Inflammatory macrophage treated with lipopolysaccharide for 1 hour (primary cell): ENCODE measurements at regions not wholly inside any gene's neighbourhood (a gene's known extent, or its start where the extent isn't known, plus 50 kb on each side); places are given as distances from the start of the nearest gene placed in this dataset.
A peak's percentile ranks its signal among the peaks of the same experiment; 100 is the strongest.
"Not testable (repeated sequence)": the region's sequence is repeated elsewhere in the genome, so short reads cannot be mapped to it uniquely, and the experiment has no call there.

Experiments
- DNase-seq, 2 donors: peaks; one replicate each; pipeline ENCODE4 v3.0.0-alpha.2; 2020 to 2022

DNA sequence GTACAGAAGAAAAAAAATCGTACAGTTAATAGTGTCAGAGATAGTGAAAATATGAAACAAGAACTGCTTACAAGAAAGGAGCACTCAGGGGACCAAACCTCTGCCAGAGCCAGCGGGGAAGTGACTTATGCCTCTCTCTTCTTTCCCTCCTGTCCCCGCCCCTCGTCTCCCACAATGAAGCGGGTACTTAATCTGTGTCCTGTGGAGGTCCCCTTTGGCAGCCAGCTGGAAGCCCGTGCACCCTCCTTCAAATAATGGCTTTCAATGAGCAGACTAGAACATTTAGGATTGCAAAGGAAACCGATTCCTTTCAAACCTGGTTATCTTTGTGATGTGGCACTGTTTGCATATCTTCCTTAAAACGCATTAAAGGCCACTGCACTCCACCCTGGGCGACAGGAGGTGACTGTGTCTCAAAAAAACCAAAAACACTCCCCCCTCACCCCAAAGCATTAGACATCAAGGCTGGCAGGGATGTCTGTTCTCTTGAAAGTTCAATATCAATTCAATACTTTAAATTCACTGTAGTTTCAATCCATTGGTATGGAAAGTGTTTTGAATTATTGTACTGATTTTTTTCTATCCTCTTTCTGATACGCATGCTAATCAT lies 51.7 kb downstream of the PPIAL4C start:
- DNase-seq = not testable (repeated sequence)

DNA sequence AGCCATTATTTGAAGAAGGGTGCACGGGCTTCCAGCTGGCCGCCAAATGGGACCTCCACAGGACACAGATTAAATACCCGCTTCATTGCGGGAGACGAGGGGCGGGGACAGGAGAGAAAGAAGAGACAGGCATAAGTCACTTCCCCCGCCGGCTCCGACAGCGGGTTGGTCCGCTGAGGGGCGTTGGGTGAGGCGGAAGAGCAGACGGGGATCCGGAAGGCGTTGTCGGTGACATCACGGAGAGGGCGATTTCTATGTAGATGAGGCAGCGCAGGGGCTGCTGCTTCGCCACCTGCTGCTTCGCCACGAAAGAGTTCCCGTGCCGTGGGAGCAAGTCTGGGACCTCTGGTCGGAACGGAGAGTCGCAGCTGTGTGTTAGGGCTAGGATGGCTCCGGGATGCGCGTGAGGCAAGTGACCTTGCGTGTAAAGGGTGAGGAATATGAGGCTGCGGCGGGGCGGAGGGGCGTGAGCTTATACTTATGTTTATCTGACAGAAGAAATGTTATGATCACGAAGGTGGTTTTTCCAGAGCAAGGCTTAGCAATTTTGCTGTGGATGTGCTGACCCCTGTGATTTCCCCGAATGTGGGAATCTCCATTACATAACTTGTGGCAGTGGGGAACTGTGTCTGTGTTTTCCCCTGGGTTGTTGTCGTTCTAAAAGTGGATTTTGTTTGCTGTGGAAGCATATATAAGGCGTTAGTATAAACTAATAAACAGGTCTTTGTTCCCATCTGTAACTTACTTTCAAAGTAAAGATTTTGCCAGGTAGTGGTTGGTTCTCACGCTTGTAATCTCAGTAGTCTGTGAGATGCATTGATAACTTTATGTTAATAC lies 52.9 kb downstream of the PPIAL4C start:
- DNase-seq = peak; percentile 95 to 97

DNA sequence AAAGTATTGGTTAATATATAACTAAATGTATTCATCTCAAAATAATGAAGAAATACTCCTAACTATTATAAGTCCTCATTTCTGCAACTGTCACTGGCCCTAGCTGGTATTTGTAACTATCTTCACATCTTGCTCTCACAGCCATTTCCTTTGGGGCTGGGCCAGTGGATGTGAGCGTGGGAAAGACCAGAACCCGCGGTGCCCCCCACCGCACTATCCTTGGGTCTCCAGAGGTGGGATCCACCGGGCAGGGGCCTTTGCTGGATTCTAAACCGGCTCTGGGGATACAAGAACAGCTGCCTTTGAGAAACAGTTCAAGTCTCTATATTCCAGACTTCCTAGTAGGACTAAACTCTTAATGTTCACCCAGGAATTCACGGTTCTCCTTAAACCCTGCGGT lies 54.8 kb downstream of the PPIAL4C start:
- not testable (repeated sequence) for DNase-seq

DNA sequence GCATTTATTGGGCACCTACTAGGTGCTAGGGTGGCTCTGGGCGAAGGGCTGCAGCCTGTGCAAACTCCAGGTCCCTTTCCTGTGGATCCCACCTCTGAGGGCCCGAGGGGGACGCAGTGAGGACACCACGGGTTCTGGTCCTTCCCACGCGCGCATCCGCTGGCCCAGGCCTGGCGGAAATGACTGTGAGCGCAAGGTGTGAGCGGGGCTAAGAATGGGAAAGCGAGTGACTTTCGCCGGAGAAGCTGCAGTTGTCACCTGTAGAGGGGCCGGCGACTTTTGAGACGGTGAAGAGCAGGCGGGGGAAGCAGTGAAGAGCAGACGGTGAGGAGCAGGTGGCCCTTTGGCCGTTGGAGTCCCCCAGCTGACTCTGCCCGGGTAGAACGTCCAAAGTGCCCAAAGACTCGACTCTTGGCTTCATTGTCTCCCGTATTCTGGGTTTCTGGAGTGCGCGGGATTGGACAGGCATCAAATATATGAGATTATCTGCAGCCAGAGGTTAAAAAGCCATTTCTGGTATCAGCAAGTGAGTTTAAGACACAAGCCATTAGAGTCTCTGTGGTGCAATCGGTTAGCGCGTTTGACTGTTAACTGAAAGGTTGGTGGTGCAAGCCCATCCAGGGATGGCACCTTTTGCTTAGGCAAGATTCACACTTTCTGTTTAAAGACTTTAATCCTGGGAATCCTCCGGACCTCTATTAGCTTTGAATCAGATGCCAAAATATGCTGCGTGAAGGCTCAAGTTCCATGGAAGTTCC lies 55.4 kb downstream of the PPIAL4C start:
- not testable (repeated sequence) for DNase-seq

DNA sequence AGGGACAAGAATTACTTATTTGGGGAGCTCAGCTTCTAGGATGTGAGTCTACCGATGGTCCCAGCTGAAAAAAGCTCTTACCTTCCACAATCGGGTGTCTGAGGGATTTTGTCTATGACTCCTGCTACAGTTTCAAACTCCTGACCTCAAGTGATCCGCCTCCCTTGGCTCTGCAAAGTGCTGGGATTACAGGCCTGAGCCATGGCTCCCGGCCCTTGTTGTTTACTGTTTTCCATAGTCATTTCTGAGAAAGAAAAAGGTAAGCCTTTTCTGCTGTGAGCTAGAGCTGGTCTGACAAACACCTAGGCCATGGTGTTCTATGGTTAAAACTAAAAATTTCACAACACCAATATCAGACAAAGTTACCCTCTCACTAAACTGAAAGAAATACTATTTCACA lies 57.5 kb downstream of the PPIAL4C start:
- DNase-seq = not testable (repeated sequence)

DNA sequence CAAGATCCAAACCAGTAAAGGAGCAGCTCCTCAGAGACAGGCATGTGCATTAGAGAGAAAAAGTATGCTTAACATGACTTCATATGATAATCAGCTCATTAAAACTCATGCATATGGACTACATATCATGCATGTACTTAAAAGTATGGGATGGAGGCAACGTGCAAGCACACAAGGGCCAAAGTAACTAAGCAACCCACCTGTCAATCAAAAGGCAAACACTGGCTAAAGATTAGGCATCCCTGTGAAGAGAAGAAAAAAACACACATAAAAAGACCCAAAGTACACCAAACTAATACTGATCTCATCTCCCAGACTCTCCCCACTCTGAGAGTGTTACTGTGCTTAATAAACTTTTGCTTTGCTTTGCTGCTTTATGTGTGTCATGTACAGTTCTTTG lies 61.2 kb downstream of the PPIAL4C start:
- DNase-seq = not testable (repeated sequence)

DNA sequence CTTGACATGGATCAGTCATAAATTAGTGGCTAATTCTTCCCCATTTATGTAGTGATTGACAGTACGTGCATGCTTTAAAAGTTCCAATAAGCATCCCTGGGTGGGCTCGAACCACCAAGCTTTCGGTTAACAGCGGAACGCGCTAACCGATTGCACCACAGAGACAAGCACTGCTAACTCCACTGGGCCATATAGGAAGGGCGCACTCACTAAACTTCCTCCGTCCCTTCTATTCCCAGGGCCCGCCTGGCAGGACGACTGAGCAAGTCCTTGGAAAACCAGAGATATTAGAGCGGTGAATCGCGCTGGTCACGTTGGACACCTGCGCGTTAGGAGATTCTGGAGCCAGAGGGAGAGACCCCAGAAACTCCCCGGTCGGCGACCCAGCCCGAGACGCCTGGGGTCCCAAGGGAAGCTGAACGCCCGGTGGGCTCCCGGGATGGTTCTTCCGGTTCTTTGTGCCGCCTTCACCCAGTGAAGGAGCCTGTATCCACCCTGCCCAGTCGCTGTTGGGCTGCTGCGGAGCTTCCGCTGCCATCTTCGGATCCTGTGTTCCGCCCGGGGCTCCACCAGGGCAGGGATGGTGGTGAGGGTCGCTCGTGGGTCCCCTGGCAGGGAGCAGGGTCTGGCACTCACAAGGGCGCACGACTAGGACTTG lies 62.8 kb downstream of the PPIAL4C start:
- peak in 1 of 2 donors; percentile 9 for DNase-seq

DNA sequence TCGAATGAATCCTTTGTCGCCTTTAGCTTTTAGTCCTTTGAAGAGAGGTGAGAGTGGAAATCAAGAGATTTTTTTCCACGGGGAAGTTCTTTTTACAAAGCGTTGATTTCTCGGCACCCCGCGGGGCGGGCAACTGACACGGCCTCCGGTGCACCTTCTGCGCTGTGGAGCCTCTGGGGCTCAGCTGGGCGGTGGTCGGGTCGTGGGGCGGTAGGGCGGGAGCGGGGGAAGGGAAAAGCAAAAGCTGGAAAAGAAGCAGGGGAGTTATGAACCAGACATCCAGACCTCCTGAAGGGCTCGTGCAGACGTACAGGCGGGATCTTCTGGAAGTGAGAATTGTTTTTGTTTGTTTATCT lies 63.3 kb downstream of the PPIAL4C start:
- DNase-seq = peak in 1 of 2 donors; percentile 1

DNA sequence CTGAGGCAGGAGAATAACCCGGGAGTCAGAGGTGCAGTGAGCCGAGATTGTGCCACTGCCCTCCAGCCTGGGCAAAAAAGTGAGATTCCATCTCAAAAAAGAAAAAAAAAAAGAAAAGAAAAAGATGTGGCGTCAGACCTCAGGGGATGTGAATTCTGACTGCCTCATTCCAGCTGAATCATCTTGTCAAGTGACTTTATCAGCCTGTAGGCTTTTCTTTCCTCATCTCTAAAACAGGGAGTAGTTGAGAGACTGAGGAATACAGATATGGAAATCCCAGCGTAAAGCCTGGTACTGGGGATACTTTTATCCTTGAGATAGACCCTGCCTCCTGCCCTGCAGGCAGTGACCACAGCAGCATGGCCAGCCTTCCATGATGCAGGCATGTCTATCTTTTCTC lies 74.1 kb downstream of the PPIAL4C start:
- DNase-seq = not testable (repeated sequence)

DNA sequence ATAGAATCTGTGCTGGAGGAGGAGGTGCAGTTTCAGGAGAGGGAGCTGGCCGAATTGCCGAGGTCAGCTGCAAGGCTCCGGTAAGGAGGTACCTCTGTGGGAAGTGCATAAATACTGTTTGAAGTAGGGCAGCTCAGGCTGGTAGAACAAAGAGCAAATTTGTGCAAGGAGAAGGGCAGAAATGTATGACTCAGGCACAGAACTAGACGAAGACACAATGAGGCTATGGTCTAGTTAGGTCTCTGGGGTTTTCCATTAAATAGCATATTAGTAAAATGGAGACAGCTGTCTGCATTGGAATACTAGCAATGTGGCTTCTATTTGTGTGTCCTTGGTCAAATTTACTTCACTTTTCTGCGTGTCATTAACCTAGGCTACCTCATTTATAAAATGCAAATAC lies 74.5 kb downstream of the PPIAL4C start:
- DNase-seq = not testable (repeated sequence)

DNA sequence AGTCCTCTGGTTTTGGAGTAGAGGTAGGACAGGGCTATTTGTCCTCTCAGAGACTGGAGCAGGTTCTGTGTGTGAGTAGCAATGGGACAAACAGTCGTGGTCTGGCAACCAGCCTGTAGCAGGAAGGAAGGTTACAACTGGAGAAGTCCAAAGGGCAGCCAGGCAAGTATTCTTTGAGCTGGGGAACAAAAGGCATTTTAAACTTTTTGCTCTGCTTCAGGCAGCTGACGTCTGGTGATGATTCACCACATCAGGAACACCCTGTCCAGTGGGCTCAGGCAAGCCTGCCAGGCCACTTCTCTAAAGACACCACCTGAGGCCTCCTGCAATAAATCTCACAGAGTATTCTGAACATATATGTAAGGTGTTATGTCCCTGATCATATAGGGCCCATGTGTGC lies 81.0 kb downstream of the PPIAL4C start:
- not testable (repeated sequence) for DNase-seq

DNA sequence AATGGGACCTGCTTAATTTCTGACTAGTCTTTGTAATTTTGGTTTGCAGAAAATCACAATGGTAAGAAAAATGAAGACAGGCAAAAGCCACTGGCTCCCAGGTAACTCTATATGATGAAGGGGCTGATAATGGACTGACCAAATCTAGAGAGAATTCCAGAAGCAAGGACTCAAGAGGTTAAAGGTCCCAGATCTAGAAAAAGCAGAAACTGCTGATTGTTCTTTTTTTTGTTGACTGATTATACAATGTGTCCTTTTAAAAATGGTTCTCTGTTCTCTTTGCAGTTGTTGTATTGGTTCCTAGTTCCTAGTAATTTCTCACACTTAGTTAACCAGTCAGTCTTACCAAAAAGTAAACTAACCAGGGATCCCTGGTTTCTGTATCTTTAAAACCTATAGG lies 81.4 kb downstream of the PPIAL4C start:
- DNase-seq = not testable (repeated sequence)

DNA sequence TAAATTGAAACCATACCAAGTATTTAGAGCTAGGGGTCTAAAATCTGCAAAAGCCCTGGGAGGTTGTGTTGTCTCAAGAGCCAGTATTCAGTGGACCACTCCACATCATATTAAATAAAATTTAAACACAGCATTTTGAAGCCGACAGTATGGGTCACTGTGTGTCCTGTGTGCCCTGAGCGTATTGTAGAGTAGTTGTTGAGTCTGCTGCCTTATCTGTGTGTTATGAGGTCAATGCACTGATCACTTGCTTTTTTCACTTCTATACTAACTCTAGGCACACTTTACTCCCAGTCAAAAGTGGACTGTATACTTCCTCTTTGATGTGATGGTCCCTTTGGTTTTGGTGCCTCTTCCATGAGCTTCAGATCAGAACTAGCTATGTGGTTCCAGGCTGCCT lies 81.9 kb downstream of the PPIAL4C start:
- not testable (repeated sequence) for DNase-seq

DNA sequence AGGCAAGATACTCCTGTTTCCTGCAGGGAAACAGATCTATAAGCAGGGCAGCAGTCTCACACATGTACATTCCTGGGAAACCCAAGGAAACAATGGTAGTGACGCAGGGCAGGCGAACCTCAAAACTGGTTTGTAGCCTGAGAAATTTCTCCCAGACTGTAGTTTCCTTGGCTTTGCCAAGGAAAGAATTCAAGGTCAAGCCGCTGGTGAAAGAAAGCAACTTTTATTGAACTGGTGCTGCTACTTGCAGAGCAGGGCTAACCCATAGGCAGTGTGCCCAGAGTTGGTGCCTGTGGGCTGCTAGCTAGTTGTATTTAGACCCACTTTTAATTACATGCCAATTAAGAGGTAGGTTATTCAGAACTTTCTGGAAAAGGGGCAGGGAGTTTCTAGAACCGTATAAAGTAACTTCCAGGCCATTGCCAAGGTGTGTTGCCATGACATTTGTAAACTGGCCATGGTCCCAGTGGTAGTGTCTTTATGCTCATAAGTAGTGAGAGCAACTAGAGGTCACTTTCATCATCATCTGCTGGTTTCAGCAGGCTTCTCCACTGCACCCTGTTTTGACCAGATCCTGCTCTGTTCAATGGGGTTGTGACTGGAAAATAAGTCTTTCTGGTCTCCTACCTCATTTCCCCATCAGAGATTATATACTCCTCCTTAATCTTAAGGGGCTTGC lies 89.7 kb downstream of the PPIAL4C start:
- DNase-seq = not testable (repeated sequence)

DNA sequence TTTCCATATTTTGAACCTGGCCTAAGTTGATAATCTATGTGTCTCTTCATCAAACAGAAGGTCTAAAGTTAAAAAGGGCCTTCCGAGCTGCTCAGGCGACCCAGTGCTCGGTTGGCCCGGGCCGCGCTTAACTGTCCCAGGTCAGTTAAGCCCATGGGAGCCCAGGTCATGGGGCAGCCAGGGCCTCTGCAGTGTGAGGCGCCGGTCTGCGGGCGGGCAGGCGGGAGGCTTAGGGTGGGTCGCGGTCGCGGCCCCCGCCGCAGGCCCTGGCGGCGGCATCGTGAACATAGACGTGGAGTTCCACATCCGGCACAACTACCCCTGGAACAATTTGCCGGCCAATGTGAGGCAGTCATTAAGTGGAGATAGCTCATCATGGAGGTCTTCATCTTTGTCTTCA lies 91.3 kb downstream of the PPIAL4C start:
- DNase-seq = not testable (repeated sequence)

DNA sequence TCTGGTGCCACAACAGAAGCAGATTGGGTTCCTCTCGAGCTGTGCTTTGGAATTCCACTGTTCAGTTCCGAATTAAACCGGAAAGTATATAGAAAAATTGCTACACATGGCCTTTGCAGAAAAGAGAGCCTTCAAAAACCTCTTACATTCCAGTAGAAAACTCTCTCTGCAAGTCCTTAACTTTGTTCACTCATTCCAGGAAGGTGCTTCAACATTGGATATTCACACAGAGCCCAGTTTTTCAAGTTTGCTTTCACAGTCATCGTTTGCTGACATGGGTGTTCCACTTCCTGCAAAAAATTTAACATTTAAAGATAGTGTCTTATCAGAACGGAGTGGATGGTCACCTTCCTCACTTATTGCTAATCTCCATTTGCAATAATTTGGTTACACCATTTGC lies 93.7 kb downstream of the PPIAL4C start:
- not testable (repeated sequence) for DNase-seq

DNA sequence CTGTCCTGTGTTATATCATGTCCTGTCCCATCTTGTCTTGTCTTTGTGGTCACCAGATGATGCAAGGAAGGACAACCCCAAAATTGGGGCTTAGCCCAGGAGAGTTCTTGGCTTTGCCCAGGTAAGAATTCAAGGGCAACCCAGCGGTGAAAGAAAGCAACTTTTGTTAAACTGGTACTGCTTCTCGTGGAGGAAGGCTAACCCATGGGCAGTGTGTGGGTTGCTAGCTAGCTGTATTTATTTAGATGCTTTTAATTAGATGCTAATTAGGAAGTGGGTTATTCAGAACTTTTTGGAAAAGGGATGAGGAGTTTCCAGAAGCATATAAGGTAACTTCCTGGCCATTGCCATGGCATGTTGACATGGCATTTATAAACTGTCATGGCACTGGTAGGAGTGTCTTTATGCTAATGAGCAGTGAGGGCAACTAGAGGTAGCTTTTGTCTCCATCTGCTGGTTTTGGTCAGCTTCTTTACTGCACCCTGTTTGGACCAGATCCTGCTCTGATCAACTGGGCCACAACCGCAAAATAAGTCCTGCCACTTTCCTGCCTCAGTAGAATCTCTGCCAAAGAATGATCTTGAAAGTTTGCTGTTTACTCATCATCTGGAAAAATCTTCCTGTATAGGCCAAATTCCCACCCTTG lies 95.8 kb upstream of the FCGR1A start:
- DNase-seq = not testable (repeated sequence)

DNA sequence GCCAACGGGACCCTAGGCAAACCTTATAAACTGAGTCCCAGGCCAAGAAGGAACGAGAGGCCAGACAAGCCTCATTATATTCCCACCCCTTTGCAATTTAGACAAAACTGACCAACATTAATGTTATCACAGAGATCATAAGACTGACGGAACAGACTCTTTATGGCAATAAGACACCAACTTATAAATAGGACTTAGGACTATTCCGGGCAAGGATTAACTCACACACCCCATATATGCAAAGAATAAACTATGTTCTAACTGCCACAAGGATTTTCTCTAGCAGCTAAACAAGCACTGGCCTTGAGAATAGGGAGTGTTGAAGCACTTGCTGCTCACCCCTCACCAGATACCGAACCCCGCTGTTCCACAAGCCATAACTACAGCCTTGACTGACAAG lies 91.1 kb upstream of the FCGR1A start:
- not testable (repeated sequence) for DNase-seq

DNA sequence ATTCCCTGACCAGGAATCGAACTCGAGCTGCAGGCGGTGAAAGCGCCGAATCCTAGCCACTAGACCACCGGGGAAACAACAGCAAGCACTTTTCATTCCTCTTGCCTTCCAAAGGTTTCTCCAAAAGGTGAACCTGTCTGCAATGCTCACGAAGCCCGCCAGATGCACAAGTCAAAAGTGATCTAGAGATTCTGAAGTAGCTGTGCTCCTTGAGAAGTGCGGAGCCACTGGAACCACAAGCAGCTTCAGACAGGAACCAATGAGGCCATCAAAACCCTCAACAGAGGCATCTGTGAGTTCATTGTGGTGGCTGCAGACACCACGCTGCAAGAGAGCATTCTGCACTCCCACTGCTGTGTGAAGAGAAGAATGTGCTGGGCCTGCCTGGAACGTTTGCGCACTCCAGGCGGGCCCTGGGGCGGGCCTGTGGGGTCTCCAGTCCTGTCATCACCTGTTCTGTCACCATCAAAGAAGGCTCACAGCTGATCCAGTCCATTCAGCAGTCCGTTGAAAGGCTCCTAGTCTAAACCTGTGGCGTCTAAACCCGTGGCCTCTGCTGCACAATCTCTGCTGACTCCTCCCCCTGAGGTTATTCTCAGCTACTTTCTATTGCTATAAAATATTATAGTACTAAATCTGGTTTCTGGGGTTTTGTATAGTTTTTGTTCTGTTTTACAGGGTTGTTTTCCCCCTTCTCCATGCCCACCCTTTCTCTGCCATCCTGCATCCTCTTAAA lies 89.5 kb upstream of the FCGR1A start:
- not testable (repeated sequence) for DNase-seq

DNA sequence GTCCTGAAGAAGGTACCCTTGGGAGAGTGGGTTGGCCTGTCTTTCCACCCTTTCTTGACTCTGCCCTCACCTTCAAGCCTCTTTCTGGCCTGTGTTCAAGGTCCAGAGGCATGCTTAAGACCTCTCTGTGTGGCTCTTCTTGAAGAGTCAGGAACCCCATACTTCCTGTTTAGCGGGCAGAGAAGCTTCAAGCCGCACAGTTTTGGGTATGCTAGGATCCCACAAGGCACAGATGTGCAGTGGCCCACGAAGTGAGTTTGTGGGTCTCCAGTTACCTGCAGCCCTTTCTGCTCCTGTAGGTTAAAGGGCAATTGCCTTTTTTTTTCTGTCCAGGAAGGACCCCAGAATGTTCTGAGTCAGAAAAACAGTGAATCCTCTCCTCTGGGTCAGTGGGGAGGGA lies 87.4 kb upstream of the FCGR1A start:
- DNase-seq = not testable (repeated sequence)

DNA sequence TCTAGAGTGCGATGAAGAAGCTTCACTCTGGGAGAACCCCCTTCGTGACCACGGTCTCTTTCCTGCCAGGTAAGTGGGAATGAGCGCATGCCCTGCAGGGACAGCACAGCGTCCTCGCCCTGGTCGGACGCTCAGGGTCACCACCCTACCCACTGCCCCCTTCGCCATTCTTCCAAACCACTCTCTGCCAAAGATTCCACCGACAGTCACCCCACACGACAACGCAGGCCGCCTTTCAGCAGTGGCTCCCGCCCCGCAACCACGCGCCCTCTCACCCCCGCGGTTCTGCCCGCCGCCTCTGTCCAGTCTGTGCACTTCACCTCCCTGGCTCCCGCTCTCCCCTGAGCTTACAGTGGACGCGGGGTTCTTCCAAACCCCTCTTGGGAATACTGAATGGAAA lies 82.3 kb upstream of the FCGR1A start:
- not testable (repeated sequence) for DNase-seq
